Skin epidermis (tissue), 12 donors: ENCODE measurements at regions not wholly inside any gene's neighbourhood (a gene's known extent, or its start where the extent isn't known, plus 50 kb on each side); places are given as distances from the start of the nearest gene placed in this dataset.
"Not testable (repeated sequence)": the region's sequence is repeated elsewhere in the genome, so short reads cannot be mapped to it uniquely, and the experiment has no call there.

ENCODE experiments used
- H3K27ac ChIP-seq, 21 experiments: fragments of 200-600 bp; sonication (generic) in 11 of 21; one replicate each; pipeline ENCODE4 v1.5.0; 2020; ENCODE audit warnings: mild to moderate bottlenecking in 3 of 21, inconsistent platforms in 2 of 21, moderate library complexity in 2 of 21
- H3K4me3 ChIP-seq, 7 experiments: fragments of 200-600 bp; sonication (generic) in 2 of 7; one replicate each; pipeline ENCODE4 v1.5.0; 2020; ENCODE audit warnings: inconsistent platforms in 2 of 7, mild to moderate bottlenecking in 2 of 7, moderate library complexity in 1 of 7

DNA sequence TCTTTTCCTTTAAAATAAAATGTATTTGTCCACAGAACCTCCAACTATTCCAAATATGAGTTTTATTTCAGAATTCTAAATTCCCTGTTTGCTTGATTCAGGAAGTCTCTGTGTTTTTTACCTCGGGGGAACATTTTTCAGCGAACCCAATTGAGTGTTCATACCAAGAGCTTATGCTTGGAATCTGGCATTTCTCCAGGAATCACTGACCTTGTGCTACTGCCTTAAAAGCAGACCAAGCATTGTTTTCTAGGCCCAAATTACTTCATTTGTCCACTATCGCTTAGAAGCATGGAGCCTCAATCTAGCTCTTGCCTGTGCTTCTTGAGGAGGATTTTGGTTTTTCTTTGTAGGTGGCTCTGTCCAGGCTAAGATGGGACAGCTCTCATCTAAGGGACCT lies 59.4 kb downstream of the EBLN1 start:
- no peak overlapping the region for H3K4me3 ChIP-seq
- H3K27ac ChIP-seq: no peak overlapping the region

DNA sequence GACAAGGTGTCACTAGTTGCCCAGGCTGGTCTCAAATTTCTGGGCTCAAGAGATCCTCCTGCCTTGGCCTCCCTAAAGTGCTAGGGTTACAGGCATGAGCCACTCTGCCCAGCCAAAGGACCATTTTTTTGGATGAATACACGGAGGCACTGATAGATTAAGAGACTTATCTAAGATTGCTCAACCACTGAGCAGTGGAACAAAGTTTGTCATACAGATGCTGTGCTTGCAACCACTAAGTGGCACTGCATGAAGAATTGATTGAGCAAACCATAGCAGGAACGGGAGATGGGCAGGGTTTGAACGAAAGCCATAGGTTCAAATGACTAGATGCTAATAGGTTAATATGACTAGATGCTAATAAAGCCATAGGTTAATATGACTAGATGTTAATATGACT lies 61.1 kb downstream of the EBLN1 start:
- no peak overlapping the region for H3K27ac ChIP-seq
- H3K4me3 ChIP-seq: no peak overlapping the region

- Histone ChIP-seq H3K27ac (no peak overlapping the region), H3K4me3 (no peak overlapping the region)
Measured at GRCh38 chr10:22152403-22152802, 65.4 kb downstream of the EBLN1 start.

GRCh38 chr10:22150842-22151241 lies 67.0 kb downstream of the EBLN1 start:
- Histone ChIP-seq H3K4me3 (no peak overlapping the region), H3K27ac (no peak overlapping the region)

DNA sequence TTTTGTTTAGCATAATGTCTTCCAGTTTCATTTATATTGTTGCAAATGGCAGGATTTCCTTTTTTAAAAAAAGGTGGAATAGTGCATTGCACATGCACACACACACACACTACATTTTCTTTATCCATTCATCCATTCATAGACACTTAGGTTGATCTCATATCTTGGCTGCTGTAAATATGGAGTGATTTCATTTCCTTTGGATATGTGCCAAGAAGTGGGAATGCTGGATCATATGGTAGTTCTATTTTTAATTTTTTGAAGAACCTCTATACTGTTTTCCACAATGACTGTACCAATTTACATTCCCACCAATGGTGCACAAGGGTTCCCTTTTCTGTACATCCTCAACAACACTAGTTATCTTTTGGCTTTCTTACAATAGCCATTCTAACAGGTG lies 68.9 kb downstream of the EBLN1 start:
- no peak overlapping the region for H3K4me3 ChIP-seq

GRCh38 chr10:22145873-22146272 lies 71.9 kb downstream of the EBLN1 start:
- H3K4me3 ChIP-seq: not testable (repeated sequence)

More for the DNA sequence above, 68.9 kb downstream of the EBLN1 start:
- H3K27ac ChIP-seq: no peak overlapping the region

DNA sequence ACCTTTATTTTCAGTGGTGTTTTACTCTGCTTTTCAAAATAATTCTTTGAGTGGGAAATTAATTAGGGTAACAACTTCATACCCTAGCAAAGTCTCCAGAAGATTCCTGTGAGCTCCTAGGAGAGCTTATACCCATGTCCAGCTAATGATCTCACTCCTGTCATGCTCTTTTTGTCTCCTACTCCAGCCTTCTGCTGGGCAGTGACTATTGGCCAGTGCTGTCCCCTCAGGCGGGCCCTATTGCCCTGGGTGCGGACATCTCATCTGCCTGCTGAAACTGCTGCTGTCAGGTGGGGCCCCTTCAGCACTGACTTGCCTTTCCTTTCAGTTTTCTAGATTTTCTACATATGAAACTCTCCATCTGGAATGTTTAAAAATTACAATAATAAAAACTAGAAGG lies 80.3 kb downstream of the EBLN1 start:
- H3K27ac ChIP-seq: no peak overlapping the region
- no peak overlapping the region for H3K4me3 ChIP-seq

More at GRCh38 chr10:22145873-22146272, 71.9 kb downstream of the EBLN1 start:
- H3K27ac ChIP-seq: not testable (repeated sequence)

DNA sequence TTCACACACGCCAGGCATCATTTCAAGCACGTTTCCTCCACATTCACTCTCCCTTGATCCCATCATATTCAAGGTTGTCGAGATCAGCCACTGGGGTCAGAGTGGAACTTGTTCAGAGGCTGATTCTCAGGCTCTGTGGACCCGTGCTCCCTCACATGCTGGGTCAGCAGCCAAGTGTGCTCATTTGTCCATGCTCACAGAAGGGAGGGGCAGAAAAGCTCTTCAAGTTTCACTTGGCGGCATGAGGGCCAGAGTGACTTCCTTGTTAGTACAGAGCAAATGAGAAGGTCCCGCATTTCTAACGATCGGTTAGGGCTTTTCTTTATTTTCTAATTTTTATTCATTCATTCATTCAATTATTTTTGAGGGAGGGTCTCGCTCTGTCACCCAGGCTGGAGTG lies 82.2 kb downstream of the EBLN1 start:
- Histone ChIP-seq H3K4me3 (no peak overlapping the region), H3K27ac (no peak overlapping the region)

DNA sequence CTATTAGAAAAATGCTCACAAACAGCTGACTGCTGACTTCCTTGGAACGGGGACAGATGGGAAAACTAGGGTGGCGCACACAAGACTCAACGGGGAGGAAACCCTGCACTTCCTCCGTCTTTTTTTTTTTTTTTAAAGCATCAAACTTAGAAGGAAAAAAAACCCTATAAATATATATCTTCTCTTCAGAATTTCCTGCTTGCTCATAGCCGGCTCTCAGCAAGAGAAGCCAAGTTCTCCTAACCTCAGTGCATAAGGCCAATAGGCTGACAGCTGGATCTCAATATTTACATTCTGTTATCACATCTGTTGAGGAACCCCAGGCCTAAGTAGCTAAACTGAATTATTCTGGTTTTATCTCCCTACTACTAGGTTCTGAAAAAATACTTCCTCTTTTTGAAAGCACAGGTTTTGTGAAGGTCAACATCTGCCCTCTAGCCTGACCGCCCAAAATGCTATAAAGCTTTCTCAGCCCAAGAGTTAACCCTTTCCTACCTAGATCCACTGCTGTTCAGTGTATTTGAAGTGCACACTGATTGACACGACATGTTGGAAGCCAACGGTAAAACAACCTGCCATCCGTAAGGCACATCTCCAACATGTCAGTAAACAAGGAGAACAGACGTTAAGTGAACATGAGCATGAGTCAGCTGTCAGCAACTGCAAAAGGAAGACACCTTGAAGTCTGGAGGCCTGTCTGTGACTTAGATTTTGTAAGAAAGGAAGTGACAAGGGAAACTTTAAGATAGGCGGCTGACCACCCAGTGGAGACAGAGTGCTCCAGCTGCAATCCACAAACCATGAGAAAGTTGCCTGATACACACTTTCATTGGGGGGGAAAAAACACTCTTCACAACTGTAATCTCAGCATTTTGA lies 83.8 kb downstream of the EBLN1 start:
- H3K27ac ChIP-seq: no peak overlapping the region

GRCh38 chr10:22130824-22131223 lies 87.0 kb downstream of the EBLN1 start:
- H3K4me3 ChIP-seq, H3K27ac ChIP-seq: not testable (repeated sequence)

More for the DNA sequence above, 83.8 kb downstream of the EBLN1 start:
- no peak overlapping the region for H3K4me3 ChIP-seq

DNA sequence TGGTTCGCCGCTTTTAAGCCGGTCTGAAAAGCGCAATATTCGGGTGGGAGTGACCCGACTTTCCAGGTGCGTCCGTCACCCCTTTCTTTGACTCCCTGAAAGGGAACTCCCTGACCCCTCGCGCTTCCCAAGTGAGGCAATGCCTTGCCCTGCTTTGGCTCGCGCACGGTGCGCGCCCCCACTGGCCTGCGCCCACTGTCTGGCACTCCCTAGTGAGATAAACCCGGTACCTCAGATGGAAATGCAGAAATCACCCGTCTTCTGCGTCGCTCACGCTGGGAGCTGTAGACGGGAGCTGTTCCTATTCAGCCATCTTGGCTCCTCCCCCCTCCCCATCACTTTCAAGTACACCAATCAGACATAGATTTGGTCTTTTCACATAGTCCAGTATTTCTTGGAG lies 88.2 kb downstream of the EBLN1 start:
- peak overlapping the region in 3 of 7 experiments; percentile 9 to 22 (median 9) for H3K4me3 ChIP-seq
- not testable (repeated sequence) for H3K27ac ChIP-seq

DNA sequence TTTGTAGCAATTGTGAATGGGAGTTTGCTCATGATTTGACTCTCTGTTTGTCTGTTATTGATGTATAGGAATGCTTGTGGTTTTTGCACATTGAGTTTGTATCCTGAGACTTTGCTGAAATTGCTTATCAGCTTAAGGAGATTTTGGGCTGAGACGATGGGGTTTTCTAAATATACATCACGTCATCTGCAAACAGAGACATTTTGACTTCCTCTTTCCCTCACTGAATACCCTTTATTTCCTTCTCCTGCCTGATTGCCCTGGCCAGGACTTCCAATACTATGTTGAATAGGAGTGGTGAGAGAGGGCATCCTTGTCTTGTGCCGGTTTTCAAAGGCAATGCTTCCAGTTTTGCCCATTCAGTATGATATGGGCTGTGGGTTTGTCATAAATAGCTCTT lies 96.6 kb downstream of the EBLN1 start:
- H3K4me3 ChIP-seq, H3K27ac ChIP-seq: not testable (repeated sequence)

DNA sequence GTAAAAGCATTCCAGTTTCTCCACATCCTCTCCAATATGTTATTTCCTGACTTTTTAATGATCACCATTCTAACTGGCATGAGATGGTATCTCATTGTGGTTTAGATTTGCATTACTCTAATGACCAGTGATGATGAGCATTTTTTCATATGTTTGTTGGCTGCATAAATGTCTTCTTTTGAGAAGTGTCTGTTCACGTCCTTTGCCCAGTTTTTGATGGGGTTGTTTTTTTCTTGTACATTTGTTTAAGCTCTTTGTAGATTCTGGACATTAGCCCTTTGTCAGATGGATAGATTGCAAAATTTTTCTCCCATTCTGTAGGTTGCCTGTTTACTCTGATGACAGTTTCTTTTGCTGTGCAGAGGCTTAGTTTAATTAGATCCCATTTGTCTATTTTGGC lies 97.7 kb downstream of the EBLN1 start:
- not testable (repeated sequence) for H3K27ac ChIP-seq, H3K4me3 ChIP-seq

GRCh38 chr10:22119575-22119974 lies 98.2 kb downstream of the EBLN1 start:
- H3K27ac ChIP-seq, H3K4me3 ChIP-seq: not testable (repeated sequence)

GRCh38 chr10:22111705-22112104 lies 106.1 kb downstream of the EBLN1 start:
- H3K27ac ChIP-seq: no peak overlapping the region
- H3K4me3 ChIP-seq: no peak overlapping the region

DNA sequence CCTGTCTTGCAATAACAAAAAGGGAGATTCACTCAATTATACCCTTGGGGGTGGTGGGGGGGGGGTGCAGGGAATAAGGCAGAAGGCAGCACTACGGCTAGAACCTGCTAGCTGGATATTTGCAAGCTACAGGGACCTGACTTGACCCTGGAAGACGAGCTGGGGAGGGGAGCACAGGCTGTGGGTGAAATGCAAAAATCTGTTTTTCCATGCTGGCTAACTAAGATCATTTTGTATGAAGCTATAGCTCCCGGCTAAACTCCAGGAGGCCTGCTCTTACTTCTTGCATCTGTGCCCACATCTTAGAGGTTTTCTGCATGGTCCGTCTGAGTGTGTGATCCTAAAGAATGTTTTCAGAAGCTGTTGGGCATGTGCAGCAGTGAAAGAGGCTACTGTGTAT lies 106.6 kb downstream of the EBLN1 start:
- H3K4me3 ChIP-seq: no peak overlapping the region
- H3K27ac ChIP-seq: no peak overlapping the region

GRCh38 chr10:22110761-22111160 lies 107.1 kb downstream of the EBLN1 start:
- no peak overlapping the region for H3K4me3 ChIP-seq

DNA sequence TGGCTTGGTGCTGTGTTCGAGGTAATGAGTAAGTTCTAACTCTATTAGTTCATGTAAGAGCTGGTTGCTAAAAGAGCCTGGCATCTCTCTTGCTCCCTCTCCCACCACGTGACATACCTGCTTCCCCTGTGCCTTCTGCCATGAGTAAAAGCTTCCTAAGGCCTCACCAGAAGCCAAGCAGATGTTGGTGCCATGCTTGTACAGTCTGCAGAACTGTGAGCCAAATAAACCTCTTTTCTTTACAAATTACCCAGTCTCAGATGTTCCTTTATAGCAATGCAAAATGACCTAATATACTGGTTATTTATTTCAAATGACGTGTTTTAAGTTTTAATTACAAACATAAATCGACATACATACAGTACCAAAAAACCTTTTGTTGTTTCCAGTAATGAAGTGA lies 101.7 kb upstream of the DNAJC1 start:
- H3K4me3 ChIP-seq: no peak overlapping the region
- H3K27ac ChIP-seq: no peak overlapping the region

More at GRCh38 chr10:22110761-22111160, 107.1 kb downstream of the EBLN1 start:
- no peak overlapping the region for H3K27ac ChIP-seq

- H3K27ac ChIP-seq: no peak overlapping the region
Measured at GRCh38 chr10:22103701-22104470, 100.4 kb upstream of the DNAJC1 start.

GRCh38 chr10:22097696-22098095 lies 94.2 kb upstream of the DNAJC1 start:
- Histone ChIP-seq H3K4me3 (no peak overlapping the region), H3K27ac (no peak overlapping the region)

More at GRCh38 chr10:22103701-22104470, 100.4 kb upstream of the DNAJC1 start:
- H3K4me3 ChIP-seq: no peak overlapping the region

GRCh38 chr10:22091260-22091659 lies 87.7 kb upstream of the DNAJC1 start:
- H3K4me3 ChIP-seq, H3K27ac ChIP-seq: not testable (repeated sequence)
